GM13977 (cell line): ENCODE measurements at regions not wholly inside any gene's neighbourhood (a gene's known extent, or its start where the extent isn't known, plus 50 kb on each side); places are given as distances from the start of the nearest gene placed in this dataset.
"Not testable (repeated sequence)": the region's sequence is repeated elsewhere in the genome, so short reads cannot be mapped to it uniquely, and the experiment has no call there.

ENCODE experiments used
- DNase-seq: peaks from one replicate; pipeline ENCODE4 v3.0.0; 2012; ENCODE audit warnings: low spot score
- in situ Hi-C: fragments of 300-500 bp; cut with MboI; formaldehyde crosslinking; loops from one replicate; pipeline ENCODE4 v1.12.0; 2022; ENCODE audit warnings: low sequenced_read_pairs, low pct_unique_long_range_greater_than_20kb, mixed read lengths, inconsistent platforms; ENCODE audit not compliant: unreplicated experiment
- TF ChIP-seq, protein P1 (sequence below): IDR thresholded peaks from 2 replicates; pipeline ENCODE4 v1.5.1; 2012; ENCODE audit warnings: mild to moderate bottlenecking, control low read depth; ENCODE audit not compliant: insufficient read depth; ENCODE audit errors: extremely low read depth, missing control alignments

DNA sequence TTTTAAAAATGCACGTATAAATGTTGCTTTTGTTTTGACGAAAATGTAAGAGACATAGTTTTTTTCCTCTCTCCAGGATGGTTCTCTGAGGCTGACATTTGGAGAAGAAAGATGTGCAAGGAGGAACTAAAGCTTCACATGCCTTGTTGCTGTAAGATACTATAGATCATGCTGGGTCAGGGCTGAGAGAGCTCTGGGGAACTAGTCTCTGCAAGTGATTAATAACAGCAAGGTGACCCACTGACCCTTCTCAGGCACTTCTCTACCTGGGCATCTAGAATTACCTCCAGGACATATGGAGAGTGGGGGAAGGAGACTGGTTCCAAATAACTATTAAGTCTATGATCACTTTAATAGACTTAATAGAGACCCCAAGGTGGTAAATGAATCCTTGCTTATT lies 246.0 kb downstream of the KBTBD8 start:
- in situ Hi-C loops = no loop called here
- DNase-seq = no peak
- TF ChIP-seq, protein P1, sequence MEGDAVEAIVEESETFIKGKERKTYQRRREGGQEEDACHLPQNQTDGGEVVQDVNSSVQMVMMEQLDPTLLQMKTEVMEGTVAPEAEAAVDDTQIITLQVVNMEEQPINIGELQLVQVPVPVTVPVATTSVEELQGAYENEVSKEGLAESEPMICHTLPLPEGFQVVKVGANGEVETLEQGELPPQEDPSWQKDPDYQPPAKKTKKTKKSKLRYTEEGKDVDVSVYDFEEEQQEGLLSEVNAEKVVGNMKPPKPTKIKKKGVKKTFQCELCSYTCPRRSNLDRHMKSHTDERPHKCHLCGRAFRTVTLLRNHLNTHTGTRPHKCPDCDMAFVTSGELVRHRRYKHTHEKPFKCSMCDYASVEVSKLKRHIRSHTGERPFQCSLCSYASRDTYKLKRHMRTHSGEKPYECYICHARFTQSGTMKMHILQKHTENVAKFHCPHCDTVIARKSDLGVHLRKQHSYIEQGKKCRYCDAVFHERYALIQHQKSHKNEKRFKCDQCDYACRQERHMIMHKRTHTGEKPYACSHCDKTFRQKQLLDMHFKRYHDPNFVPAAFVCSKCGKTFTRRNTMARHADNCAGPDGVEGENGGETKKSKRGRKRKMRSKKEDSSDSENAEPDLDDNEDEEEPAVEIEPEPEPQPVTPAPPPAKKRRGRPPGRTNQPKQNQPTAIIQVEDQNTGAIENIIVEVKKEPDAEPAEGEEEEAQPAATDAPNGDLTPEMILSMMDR = no peak

DNA sequence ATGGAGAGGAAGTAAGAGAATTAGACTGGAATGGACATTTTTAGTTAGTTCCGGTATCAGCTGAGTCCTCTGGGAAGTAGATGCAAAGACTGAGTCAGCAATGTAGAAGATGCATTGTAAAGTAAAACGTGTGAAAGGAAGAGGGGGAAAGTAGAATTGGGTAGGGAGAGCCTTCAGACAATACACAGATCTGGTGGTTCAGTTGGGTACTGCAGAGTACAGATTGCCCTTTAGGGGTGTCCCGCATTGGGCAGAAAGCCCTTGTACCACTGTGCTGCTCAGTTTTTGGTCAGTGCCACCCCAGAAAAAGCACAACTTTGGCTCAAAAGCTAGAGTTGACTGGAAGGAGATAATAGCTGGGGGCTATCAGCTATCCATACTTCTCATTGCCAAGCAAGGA lies 247.4 kb downstream of the KBTBD8 start:
- no peak for DNase-seq
- in situ Hi-C loops = no loop called here

GRCh38 chr3:67248726-67249125 lies 250.6 kb downstream of the KBTBD8 start:
- in situ Hi-C loops = no loop called here
- DNase-seq = no peak
- TF ChIP-seq, protein P1 = no peak

More for the DNA sequence above, 247.4 kb downstream of the KBTBD8 start:
- TF ChIP-seq, protein P1 = no peak

GRCh38 chr3:67252906-67253305 lies 254.8 kb downstream of the KBTBD8 start:
- DNase-seq, in situ Hi-C loops: not testable (repeated sequence)

DNA sequence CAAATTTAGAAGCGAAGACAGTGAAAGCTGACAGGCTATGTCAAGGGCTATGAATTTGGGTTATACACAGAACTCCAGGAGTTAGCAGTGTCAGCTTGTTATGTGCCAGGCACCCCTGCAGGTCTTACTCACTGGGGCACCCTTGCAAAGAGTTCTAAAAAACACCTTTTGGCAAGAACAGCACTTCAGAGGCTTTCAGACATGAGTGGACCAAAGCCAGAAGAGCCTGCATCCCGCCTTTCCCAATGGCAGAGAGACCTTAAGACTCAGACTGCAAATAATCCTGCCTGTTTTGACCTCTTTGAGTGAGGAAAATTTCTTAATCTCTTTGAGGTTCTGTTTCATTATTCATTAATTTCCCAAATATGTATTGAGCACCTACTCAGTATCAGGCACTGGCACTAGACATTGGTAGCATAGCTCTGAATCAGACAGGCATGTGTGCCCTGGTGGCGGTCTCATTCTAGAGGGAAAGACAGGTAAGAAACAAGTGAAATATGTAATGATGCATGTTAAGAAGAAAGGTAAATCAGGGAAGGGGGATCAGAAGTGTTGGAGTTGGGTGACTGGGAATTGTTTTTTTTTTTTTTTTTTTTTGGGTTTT lies 280.0 kb downstream of the KBTBD8 start:
- in situ Hi-C loops = no loop called here

DNA sequence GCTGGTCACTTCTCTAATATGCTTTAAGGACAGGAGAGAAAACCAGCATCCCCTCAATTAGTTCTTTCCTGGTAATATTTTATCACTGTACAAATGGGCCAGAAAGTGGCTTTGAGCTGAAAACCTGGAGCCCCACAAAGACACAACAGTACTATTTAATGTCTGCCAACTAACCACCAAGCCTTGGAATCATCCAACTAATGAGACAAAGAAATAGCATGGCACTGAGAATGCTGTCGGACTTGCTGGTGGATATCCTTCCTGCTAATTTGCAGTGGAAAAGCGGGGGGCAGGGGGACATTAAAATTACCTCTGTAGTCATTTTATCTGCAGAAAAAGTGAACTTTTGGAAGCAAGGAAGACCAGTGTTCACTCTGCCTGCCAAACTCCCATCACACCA lies 288.5 kb downstream of the KBTBD8 start:
- in situ Hi-C loops = no loop called here
- TF ChIP-seq, protein P1 = no peak
- no peak for DNase-seq

More for the DNA sequence above, 280.0 kb downstream of the KBTBD8 start:
- DNase-seq = no peak
- TF ChIP-seq, protein P1 = no peak

GRCh38 chr3:67288466-67289106 lies 290.5 kb downstream of the KBTBD8 start:
- TF ChIP-seq, protein P1 = no peak
- no peak for DNase-seq
- in situ Hi-C loops = no loop called here
